ENCODE measurements at regions not wholly inside any gene's neighbourhood (a gene's known extent, or its start where the extent isn't known, plus 50 kb on each side); places are given as distances from the start of the nearest gene placed in this dataset.
"Not testable (repeated sequence)": the region's sequence is repeated elsewhere in the genome, so short reads cannot be mapped to it uniquely, and the experiment has no call there.

DNA sequence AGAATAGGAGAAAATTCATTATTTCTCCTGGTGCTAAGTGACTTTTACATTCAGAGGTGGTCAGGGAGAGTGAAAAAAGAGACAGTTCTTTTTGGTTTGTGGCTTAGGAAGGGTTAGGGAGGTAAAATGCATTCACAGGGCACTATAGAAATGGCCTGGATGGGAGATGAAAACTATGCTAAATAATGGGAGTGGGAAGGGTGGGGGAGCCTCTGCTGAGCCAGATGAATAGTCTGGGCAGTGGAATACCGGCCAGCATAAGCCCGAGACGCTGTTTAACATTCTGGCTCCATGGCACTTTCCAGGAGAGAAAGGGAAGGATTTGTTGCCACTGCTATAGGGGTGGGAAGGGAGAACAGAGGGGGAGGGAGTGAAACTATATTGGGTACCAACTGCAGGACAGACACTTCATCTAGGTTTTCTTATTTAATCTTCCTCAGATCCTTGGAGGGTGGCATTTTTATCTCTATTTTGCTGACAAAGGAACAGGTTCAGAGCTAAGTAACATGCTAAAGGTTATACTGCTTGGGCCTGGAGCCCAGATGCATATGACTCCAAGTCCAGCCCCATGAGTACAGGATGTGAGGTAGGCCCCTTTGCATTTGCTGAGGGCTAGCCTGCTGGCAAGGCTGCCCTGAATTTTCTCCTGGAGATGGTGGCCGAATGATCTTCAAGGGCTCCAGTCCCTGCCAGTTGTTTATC is 372.4 kb downstream of the CCSER2 start:
- DNase-seq (ENCODE audit: low read depth in 2 of 2), result no peak

DNA sequence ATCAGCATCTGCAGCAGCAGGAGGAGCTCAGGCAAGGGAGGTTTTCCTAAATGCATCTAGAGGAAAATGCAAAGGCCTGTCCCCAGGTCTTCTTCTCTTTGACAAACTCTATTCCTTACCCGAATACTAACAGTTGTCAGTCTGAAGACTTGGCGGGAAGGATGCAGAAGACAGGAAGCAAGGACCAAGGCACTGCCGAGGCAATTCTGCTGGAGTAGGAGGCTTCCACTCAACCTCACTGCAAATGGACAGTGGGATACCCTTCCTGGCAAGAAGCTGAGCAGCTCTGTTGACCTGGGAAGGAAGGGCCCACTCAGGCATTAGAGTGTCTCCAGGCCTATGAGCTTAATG is 373.0 kb downstream of the CCSER2 start:
- DNase-seq (ENCODE audit: low read depth in 2 of 2), result no peak

DNA sequence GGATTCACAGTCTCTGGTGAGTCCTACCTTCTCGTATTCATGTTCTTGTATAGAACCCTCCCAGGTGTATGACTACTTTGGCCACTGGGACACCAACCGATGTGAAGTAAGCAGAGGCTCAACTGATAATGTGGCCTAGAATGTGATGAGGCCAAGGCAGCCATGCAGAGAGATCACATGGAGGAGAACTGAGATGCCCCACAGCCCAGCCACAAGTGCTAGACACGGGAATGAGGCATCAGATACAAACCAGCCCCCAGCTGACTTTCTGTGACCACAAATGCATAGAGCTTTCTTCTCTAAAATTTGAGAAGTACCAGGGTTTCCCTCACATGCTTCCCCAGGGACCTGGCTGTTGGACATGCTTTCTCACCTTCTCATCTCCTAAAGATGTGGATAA is 375.7 kb downstream of the CCSER2 start:
- no peak for DNase-seq (ENCODE audit: low read depth in 2 of 2)

DNA sequence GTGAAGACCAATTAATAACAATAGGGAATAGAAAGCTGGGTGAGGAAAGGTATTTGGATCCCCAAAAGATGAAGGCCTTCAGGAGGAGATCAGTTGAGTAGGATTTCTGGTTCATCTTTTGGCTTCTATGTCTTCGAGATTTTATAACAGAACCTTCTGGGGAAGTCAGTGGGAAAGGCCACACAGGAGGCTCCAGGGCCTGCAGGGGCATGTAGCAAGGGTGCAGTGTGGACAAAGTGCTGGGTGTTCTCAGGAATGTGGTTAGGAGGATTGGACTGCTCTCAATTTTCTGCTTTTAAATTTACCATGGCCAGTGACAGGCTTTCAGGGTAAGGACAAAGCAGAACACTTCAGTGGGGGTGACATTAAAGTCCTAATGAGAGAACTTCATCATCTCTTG is 378.0 kb downstream of the CCSER2 start:
- DNase-seq (ENCODE audit: low read depth in 2 of 2), result no peak

- DNase-seq (ENCODE audit: low read depth in 2 of 2), result no peak
Measured at GRCh38 chr10:84706875-84707274, 378.5 kb downstream of the CCSER2 start.

DNA sequence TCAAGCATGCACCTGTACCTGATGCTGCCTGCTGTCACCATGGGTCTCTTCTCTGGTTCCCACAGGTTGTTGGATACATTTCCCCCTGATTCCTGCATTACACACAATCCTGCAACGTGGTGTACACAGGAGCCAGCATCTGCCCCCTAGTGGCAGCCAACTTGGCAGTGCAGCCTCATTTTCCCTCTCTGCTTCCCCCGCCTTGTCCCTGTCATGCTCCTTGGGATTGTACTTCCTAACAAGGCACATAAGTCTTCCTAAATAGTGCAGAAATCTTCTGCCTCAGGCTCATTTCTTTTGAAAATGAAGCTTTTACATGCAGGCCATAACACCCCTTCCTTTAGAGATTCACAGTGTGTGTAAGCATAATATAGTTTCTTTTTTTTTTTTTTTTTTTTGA is 387.5 kb downstream of the CCSER2 start:
- DNase-seq (ENCODE audit: low read depth in 2 of 2), result no peak

DNA sequence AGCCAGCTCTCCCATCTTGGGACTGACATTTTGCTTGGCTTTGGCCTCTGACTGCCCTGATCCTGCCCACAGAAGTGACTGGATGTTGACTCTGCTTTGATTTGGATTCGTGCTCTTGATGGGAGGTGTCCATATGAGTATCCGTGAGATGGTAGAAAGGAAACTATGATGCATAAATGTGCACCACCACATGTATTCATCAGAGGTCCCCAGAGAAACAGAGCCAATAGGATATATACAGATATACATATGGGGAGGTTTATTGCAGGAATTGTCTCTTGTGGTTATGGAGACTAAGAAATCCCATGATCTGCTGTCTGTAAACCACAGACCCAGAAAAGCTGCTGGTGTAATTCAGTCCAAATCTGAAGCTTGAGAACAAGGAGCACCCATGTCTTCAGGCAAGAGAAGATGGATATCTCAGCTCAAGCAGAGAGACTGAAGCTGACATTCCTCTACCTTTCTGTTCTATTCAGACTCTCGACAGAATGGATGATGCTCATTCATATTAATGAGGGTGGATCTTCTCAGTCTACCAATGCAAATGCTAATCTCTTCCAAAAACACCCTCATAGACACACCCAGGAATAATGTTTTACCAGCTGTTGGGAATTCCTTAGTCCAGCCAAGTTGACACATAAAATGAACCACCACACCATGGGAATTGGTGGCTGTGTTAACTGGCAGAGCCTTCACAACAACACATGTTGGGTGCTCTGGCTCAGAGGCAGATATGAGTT is 390.7 kb downstream of the CCSER2 start:
- DNase-seq (ENCODE audit: low read depth in 2 of 2), result no peak

- no peak for DNase-seq (ENCODE audit: low read depth in 2 of 2)
Measured at GRCh38 chr10:84719687-84720086, 391.3 kb downstream of the CCSER2 start.

DNA sequence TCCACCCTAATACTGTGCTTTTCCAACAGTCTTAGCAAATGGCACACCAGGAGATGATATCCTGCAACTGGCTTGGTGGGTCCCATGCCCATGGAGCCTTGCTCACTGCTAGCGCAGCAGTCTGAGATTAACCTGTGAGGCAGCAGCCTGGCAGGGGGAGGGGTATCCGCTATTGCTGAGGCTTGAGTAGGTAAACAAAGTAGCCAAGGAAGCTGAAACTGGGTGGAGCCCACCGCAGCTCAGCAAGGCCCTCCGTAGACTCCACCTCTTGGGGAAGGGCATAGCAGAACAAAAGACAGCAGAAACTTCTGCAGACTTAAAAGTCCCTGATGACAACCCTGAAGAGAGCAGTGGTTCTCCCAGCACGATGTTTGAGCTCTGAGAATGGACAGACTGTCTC is 399.0 kb downstream of the CCSER2 start:
- DNase-seq (ENCODE audit: low read depth in 2 of 2), result no peak

- DNase-seq (ENCODE audit: low read depth in 2 of 2), result not testable (repeated sequence)
Measured at GRCh38 chr10:84739126-84739525, 410.7 kb downstream of the CCSER2 start.

DNA sequence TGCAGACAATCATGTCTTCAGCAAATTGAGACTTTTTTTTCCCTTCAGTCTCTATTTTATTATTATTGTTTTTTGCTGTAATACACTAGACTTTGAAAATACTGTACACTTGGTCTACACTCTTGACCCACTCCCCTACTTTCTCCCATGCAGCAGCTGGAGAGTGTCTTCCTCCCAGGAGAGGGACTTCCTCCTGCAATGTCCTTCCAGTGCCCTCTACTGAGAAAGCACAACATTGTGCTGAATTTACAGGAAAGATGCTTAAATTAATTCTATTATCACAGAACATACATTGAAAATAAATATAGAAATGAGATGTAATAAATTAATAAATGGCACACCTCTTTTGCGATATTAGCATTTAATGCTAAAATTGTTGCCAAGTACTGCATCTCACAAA is 411.3 kb downstream of the CCSER2 start:
- no peak for DNase-seq (ENCODE audit: low read depth in 2 of 2)

DNA sequence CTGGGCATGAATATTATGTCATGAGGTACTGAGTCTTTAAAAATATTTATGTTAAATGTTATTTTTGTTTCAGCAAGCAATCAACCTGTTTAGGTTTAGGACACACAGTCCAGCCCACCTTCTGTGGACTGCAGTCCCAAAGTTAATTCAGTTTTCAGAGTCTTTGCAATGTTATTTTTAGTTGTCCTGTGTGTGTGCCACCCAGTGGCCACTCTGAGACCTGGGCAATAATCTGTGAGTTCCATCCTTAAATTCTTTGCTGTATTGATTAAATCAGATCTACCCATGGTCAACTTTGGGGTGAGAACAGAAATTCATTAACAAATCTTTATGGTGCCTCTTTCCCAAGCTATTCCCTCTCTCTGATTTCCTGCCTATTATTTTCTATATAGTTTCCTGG is 415.1 kb downstream of the CCSER2 start:
- DNase-seq (ENCODE audit: low read depth in 2 of 2), result no peak

DNA sequence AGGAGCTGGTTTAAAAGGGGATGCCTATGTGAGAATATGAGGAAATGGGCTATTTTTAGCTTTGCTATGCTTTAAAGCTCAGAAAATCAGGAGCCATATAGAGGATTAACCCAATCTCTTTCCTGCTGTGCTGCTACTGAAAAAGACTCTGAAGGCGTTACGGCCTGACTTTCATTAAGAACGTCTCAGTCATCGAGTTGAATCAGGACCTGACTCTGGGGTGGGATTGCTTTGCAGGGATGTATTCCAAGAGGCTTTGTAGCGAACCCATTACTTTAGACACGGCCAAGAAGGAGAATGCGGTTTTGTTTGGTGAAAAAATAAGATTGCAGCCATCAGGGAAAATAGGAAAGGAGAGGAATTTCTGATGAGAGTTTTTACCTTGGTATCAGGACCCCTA is 426.9 kb downstream of the CCSER2 start:
- DNase-seq (ENCODE audit: low read depth in 2 of 2), result no peak

DNA sequence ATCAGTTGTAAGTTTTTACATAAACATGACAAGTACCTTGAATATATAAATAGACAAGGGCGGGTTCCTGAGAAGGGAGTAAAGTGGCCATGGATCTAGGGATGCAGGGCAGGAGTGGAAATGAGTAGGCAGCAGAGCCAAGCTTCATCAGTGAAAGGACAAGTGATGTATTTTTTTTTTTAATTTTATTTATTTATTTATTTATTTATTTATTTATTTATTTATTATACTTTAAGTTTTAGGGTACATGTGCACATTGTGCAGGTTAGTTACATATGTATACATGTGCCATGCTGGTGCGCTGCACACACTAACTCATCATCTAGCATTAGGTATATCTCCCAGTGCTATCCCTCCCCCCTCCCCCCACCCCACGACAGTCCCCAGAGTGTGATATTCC is 428.3 kb downstream of the CCSER2 start:
- not testable (repeated sequence) for DNase-seq (ENCODE audit: low read depth in 2 of 2)

DNA sequence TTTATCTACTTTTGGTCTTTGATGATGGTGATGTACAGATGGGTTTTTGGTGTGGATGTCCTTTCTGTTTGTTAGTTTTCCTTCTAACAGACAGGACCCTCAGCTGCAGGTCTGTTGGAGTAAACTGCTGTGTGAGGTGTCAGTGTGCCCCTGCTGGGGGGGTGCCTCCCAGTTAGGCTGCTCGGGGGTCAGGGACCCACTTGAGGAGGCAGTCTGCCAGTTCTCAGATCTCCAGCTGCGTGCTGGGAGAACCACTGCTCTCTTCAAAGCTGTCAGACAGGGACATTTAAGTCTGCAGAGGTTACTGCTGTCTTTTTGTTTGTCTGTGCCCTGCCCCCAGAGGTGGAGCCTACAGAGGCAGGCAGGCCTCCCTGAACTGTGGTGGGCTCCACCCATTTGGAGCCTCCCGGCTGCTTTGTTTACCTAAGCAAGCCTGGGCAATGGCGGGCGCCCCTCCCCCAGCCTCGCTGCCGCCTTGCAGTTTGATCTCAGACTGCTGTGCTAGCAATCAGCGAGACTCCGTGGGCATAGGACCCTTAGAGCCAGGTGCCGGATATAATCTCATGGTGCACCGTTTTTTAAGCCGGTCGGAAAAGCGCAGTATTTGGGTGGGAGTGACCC is 433.7 kb downstream of the CCSER2 start:
- DNase-seq (ENCODE audit: low read depth in 2 of 2), result not testable (repeated sequence)

DNA sequence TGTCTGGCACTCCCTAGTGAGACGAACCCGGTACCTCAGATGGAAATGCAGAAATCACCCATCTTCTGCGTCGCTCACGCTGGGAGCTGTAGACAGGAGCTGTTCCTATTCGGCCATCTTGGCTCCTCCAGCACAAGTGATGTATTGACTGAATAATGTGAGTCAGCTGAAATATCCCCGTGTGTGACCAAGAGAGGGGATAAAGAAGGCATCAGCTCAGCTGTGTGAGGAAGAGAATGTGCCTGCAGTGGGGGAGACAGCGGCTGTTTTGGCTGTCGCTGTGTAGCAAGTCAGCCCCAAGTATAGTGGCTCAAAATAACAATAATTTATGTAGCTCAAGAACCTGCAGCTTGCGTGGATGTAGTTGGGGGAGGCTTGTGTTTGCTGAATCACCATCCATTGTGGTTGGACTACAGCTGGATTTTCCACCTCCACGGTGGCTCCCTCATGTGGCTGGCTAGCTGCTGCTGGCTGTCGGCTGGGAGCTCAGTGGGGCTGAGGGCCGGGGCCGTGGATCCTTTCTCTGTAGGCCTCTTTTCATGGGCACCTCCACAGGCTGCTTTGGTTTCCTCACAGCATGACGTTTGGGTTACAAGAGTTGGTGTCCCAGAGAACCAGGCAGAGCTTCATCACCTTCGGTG is 434.5 kb downstream of the CCSER2 start:
- no peak for DNase-seq (ENCODE audit: low read depth in 2 of 2)

GRCh38 chr10:84763965-84764364 is 435.6 kb downstream of the CCSER2 start:
- no peak for DNase-seq (ENCODE audit: low read depth in 2 of 2)

- no peak for DNase-seq (ENCODE audit: low read depth in 2 of 2)
Measured at GRCh38 chr10:84765086-84765485, 436.7 kb downstream of the CCSER2 start.

DNA sequence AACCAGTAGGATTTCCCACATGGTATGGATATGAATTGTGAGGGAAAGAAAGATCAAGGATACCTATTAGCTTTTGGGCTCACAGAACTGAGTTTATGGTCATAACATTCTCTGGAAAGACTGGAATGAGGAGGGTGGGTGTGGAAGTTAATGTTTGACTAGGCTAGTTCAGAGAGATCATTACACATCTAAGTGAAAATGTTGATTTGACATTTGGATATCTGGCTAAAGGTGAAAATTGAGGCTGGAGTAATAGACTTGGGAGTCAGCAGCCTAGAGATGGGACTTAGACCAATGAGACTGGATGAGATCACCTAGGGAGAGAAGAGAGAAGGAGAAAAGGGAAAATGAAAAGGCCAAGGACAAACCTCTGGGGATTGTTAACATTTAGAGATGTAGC is 437.3 kb downstream of the CCSER2 start:
- no peak for DNase-seq (ENCODE audit: low read depth in 2 of 2)

GRCh38 chr10:84766923-84767322 is 438.5 kb downstream of the CCSER2 start:
- no peak for DNase-seq (ENCODE audit: low read depth in 2 of 2)

DNA sequence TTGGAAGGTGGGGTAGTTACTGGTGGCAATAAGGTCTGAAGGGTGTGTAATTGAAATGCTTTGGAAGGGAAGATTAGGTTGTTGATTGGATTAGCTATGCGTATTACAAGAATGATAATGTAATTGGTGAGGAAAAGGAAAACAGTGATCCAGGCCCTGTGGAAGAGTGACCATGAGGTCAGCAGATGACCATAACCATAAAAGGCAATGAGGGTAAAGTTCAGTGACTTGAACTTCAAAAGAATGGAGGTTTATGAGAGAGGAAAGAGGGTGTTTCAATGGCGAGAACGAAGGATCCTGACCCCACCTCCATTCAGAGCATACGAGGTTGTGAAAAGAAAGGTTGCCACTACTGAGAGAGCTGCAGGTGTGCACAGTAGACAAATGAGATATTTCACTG is 439.7 kb downstream of the CCSER2 start:
- no peak for DNase-seq (ENCODE audit: low read depth in 2 of 2)

- no peak for DNase-seq (ENCODE audit: low read depth in 2 of 2)
Measured at GRCh38 chr10:84770824-84771223, 442.4 kb downstream of the CCSER2 start.

- DNase-seq (ENCODE audit: low read depth in 2 of 2), result no peak
Measured at GRCh38 chr10:84783386-84783785, 455.0 kb downstream of the CCSER2 start.
